Daoy (cell line): ENCODE measurements at regions not wholly inside any gene's neighbourhood (a gene's known extent, or its start where the extent isn't known, plus 50 kb on each side); places are given as distances from the start of the nearest gene placed in this dataset.

ENCODE experiments used
- DNase-seq: peaks from one replicate; pipeline ENCODE4 v3.0.0-alpha.2; 2015; ENCODE audit warnings: low read depth

DNA sequence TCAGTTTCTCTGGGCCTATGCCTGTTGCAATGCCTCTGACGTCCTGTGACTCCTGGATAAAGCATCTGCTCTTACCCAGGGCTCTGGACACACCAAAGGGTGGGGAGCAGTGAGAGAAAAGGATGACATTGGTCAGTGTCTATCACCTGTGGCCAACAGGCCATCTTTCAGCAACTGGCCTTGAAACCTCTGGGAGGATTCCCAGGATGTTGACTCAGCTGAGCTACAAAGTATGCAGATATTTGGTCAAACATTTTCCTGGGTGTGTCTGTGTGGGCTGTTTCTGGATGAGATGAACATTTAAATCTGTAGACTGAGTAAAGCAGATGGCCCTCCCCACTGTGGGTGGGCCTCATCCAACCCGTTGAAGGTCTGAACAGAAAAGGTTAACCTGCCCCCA lies 149.9 kb downstream of the SPATA19 start:
- DNase-seq = no peak

GRCh38 chr11:133694701-133695100 lies 150.6 kb downstream of the SPATA19 start:
- DNase-seq = no peak

GRCh38 chr11:133693110-133693509 lies 152.2 kb downstream of the SPATA19 start:
- no peak for DNase-seq

- peak; percentile 25 for DNase-seq
Measured at GRCh38 chr11:133692126-133692934, 153.0 kb downstream of the SPATA19 start.

GRCh38 chr11:133687781-133688180 lies 155.5 kb upstream of the OPCML start:
- no peak for DNase-seq

DNA sequence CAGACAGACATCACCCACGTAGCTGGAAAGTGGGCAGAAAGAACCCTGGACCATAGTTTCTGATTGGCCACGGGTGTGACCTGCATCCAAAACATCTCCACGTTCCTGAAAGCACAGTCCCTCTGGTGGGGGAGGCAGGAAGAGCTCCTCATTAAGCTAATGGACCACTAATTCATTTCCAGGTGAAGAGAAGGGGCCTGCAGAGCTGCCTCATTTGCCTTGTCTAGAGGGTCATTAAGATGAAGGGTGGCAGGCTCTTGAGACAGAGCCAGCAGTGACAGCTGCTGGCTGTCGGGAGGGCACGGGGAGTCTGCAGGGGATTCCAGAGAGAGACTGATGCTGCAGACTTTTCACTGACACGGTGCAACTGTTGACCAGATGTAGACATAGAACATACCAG lies 149.6 kb upstream of the OPCML start:
- DNase-seq = no peak

GRCh38 chr11:133679896-133680295 lies 147.6 kb upstream of the OPCML start:
- no peak for DNase-seq

DNA sequence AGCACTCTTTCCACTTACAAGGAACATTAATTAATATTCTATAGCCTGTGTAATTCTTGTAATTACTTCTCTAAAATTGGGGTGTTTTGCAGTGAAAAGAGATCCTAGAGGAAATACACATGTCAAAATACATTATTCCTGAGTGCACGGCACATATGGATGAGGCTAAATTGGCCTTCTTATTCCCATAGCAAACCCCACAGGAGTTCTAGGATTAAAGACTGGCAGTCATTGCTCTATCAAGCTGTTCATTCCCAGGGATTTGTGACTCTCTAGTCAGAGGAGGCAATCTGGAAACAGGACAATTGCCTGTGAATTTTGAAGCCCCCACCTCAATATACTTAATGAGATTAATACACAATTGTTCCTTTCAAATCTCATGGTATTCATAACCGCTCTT lies 145.9 kb upstream of the OPCML start:
- DNase-seq = no peak

- no peak for DNase-seq
Measured at GRCh38 chr11:133677387-133677786, 145.1 kb upstream of the OPCML start.

DNA sequence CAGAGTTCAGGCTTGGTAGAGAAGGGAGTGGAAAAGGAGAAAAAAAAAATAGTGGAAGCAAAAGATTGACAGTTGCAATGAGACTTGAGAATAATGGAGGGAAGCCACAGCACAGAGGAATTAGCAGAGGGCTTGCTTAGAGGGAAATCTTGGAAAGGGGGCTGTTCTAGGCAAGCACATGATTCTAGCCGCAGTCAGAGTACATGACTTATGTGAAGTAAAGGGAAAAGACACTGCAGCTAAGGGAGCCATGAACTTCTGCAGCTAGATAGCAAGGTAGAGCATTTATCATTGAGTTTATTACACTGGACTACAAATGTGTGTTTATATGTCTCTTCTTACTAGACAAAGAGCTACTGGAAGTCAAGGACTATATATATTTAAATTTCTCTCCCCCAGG lies 144.0 kb upstream of the OPCML start:
- DNase-seq = no peak

DNA sequence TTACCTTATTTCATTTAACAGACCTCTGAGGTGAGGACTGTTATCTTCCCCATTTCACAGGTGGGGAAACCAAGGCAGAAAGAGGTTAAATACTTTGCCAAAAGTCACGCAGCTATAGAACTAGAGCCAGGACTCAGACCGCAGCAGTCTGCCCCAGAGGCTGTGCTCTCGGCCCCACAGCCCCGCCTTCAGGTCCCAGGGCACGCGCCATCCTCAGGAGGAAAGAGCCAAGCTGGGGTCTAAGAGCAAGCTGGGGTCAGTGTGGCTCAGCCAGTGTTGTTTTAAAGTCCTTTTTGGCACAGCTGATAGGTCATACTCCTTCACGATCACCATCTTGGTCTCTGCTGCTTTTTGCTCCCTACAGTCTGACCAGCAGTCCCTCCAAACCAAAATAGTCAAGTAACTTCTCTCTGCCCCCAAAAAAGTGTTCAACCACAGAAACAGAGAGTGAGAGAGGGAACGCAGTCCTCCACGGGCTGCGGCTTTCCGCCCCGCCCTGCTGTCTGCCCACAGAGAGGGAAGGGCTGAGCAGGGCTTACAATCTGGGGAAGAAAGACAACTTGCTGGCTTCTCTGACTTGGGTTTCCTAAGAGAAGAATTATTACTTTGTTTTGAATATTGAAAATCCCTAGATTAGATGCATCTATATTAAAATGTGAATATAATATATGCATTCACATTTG lies 137.2 kb upstream of the OPCML start:
- DNase-seq = no peak

GRCh38 chr11:133663135-133663985 lies 131.1 kb upstream of the OPCML start:
- DNase-seq = peak; percentile 65

GRCh38 chr11:133661846-133662245 lies 129.5 kb upstream of the OPCML start:
- no peak for DNase-seq

- DNase-seq = no peak
Measured at GRCh38 chr11:133660202-133660568, 127.9 kb upstream of the OPCML start.

DNA sequence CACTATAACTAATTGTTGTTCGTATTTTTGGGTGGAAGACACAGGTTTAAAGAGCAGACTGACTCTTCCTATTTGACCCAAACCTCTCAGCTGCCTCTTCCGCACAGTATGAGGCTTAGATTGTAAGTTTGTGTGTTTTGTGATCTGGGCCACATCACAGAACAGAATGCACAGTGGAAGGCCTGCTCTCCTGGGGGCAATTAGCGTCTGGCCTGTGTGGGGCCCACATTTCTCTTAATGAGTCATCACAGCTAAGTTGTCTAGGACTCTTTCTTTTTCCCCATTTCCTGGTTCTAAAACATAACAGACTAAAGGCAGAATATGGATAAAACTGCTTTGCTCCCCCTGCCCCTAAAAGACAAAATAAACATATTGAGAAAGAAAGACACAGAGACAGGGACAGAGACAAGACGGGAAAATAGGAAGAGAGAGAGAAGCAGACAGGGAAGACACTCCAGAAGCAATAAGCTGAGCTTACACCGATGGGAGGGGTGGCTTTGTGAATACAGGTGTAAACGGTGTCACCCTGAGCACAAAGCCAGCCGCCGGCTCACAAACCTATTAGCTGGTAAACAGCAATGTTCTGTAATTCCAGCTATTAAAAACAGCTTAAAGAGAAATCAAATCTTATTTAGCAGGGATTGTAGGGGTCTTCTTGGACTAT lies 127.4 kb upstream of the OPCML start:
- DNase-seq = peak; percentile 82

DNA sequence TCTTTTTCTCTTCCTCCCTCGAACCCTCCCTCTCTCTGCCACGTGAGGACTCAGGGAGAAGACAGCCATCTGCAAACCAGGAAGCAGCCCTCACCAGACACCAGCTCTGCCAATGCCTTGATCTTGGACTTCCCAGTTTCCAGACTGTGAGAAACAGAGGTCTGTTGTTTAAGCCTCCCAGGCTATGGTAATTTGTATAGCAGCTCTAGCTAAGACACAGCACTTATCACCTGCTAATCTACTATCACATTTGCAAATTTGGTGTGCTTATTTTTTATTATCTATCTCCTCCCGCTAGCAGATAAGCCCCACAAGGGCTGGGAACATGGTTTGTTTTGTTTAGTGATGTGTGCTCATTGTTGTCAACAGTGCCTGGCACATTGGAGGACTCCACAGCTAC lies 124.8 kb upstream of the OPCML start:
- DNase-seq = no peak

DNA sequence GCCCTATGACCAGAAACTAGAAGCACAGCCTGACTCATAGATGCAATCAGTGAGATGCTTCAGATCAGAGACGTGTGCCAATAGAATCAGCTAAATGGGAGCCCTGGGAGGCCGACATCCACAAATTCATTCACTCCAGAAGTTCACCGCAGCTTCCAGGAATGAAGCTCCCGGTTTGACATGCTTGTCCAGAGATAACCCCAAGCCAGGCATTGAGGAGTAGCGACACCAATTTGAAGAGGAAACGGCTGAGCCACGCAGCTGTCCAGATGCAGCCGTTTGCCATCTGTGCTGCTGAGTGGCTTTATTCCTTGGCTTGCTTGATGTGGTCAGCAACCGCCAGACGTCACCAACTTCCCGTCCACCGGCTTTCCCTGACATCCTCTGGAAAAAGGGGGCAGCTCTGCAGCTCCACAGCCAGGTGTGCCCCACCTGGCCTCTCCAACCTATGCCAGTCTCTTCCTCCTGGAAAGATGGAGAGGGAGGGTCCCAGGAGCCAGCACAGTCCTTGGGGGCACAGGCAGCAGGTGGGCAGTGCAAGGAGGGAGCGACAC lies 123.9 kb upstream of the OPCML start:
- DNase-seq = peak; percentile 59

GRCh38 chr11:133654630-133655212 lies 122.4 kb upstream of the OPCML start:
- DNase-seq = no peak

DNA sequence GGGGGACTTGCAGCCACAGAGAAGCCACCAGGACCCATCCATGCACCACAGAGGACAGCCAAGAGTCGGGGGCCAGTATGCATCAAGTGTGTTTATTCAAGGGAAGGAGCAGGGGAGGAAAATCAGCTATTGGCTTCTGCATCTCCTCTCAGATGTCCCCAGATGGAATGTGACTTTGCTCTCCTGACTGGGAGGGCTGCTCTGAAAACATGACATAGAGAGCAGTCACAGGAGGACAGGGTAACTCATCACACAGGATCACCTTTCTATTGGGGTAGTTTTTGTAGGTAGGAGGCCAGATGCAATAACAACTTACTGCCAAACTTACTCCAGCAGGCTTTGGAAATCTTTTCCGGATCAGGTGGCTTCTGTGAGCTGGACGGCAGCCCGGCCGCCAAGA lies 121.0 kb upstream of the OPCML start:
- no peak for DNase-seq

DNA sequence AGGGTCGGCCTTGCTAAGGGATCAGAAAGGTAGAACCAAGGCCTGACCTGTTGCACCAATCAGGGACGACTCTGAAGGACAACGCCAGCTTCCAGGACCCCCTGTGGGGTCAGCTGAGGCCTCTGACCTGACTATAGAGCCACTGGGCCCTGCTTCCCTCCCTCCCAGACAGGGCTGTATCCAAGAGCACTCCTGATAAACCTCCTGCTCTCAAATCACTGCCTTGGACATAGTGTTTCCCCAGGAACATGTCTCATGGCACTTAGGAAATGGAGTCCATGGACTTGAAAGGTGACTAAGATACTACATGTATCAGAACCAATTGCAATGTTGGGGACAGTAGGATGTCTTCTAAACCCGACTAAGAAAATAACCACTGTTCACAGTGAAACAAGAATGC lies 117.8 kb upstream of the OPCML start:
- no peak for DNase-seq

GRCh38 chr11:133649040-133649439 lies 116.7 kb upstream of the OPCML start:
- no peak for DNase-seq
